Stimulated activated naive B cell treated with anti-CD40 and anti-IgM and Interleukin-4, amounts not matched to agents 10 μg/mL and 1 μg/mL and 100 μg/mL, for 72 hours (primary cell): ENCODE measurements at regions not wholly inside any gene's neighbourhood (a gene's known extent, or its start where the extent isn't known, plus 50 kb on each side); places are given as distances from the start of the nearest gene placed in this dataset.

Experiments
- ATAC-seq, 2 donors: fragments of 150-1000 bp; cut with Tn5 transposase; replicated peaks; 2 replicates each; pipeline ENCODE4 v1.10.0; 2021; ENCODE audit warnings: moderate library complexity in 1 of 2
- DNase-seq: peaks from one replicate; pipeline ENCODE4 v3.0.0; 2021
- H3K27ac Mint-ChIP-seq: one replicate; pipeline ENCODE4 v1.8.0; 2022; ENCODE audit warnings: mild to moderate bottlenecking, mixed read lengths
- H3K27me3 Mint-ChIP-seq, 2 donors: one replicate each; pipeline ENCODE4 v1.8.0; 2022; ENCODE audit warnings: mixed read lengths in 2 of 2
- H3K36me3 Mint-ChIP-seq, 2 donors: one replicate each; pipeline ENCODE4 v1.8.0; 2022; ENCODE audit warnings: mixed read lengths in 2 of 2, mild to moderate bottlenecking in 1 of 2
- H3K4me1 Mint-ChIP-seq, 2 donors: one replicate each; pipeline ENCODE4 v1.8.0; 2022; ENCODE audit warnings: mixed read lengths in 2 of 2, mild to moderate bottlenecking in 1 of 2
- H3K4me3 Mint-ChIP-seq, 2 donors: one replicate each; pipeline ENCODE4 v1.8.0; 2022; ENCODE audit warnings: mild to moderate bottlenecking in 2 of 2, mixed read lengths in 2 of 2, moderate library complexity in 1 of 2
- H3K9me3 Mint-ChIP-seq, 2 donors: one replicate each; pipeline ENCODE4 v1.8.0; 2022; ENCODE audit warnings: mixed read lengths in 2 of 2, mild to moderate bottlenecking in 1 of 2

GRCh38 chr16:9249534-9249933, 158.1 kb downstream of the HAPSTR1 start:
- Mint-ChIP-seq H3K27me3 (peaks cover 32 to 33% of the 10 kb centered on the region in 2 donors), H3K4me3 (no peak overlapping the region), H3K9me3 (no peaks in the 10 kb centered on the region), H3K27ac (no peak overlapping the region), H3K36me3 (no peaks in the 10 kb centered on the region), H3K4me1 (no peaks in the 10 kb centered on the region)
- DNase-seq: no peak
- ATAC-seq: no peak

- peaks cover 40 to 43% of the 10 kb centered on the region in 2 donors for H3K27me3 Mint-ChIP-seq
- no peaks in the 10 kb centered on the region for H3K36me3 Mint-ChIP-seq
- no peak overlapping the region for H3K4me3 Mint-ChIP-seq
- H3K9me3 Mint-ChIP-seq: peaks cover 0 to 4% of the 10 kb centered on the region in 2 donors
- no peak overlapping the region for H3K27ac Mint-ChIP-seq
- DNase-seq: no peak
- no peak for ATAC-seq
- no peaks in the 10 kb centered on the region for H3K4me1 Mint-ChIP-seq
Observed at GRCh38 chr16:9251026-9251425, 159.6 kb downstream of the HAPSTR1 start.

GRCh38 chr16:9254863-9255262, 163.4 kb downstream of the HAPSTR1 start:
- Mint-ChIP-seq H3K27me3 (peaks cover 49 to 56% of the 10 kb centered on the region in 2 donors), H3K27ac (no peak overlapping the region), H3K4me1 (peaks cover 0 to 2% of the 10 kb centered on the region in 2 donors), H3K36me3 (no peaks in the 10 kb centered on the region), H3K4me3 (no peak overlapping the region), H3K9me3 (peaks cover 0 to 4% of the 10 kb centered on the region in 2 donors)
- ATAC-seq: no peak
- DNase-seq: no peak

- Mint-ChIP-seq H3K4me1 (peaks cover 0 to 2% of the 10 kb centered on the region in 2 donors), H3K9me3 (peaks cover 0 to 4% of the 10 kb centered on the region in 2 donors), H3K36me3 (no peaks in the 10 kb centered on the region), H3K27ac (no peak overlapping the region), H3K27me3 (peaks cover 52% of the 10 kb centered on the region in 2 donors), H3K4me3 (no peak overlapping the region)
- DNase-seq (peak; percentile 11), ATAC-seq (peak; percentile 53 to 65)
Observed at GRCh38 chr16:9256196-9256595, 164.8 kb downstream of the HAPSTR1 start.

- ATAC-seq (no peak), DNase-seq (no peak)
- H3K4me3 Mint-ChIP-seq: no peak overlapping the region
- H3K4me1 Mint-ChIP-seq: peaks cover 0 to 2% of the 10 kb centered on the region in 2 donors
- H3K36me3 Mint-ChIP-seq: no peaks in the 10 kb centered on the region
- peaks cover 35 to 38% of the 10 kb centered on the region in 2 donors for H3K27me3 Mint-ChIP-seq
- no peak overlapping the region for H3K27ac Mint-ChIP-seq
- H3K9me3 Mint-ChIP-seq: peaks cover 0 to 4% of the 10 kb centered on the region in 2 donors
Observed at GRCh38 chr16:9257843-9258242, 166.4 kb downstream of the HAPSTR1 start.

GRCh38 chr16:9258423-9259051, 167.1 kb downstream of the HAPSTR1 start:
- peak; percentile 23 for DNase-seq
- no peaks in the 10 kb centered on the region for H3K36me3 Mint-ChIP-seq
- peak; percentile 62 to 76 for ATAC-seq
- H3K9me3 Mint-ChIP-seq: peaks cover 0 to 4% of the 10 kb centered on the region in 2 donors
- peaks cover 0 to 2% of the 10 kb centered on the region in 2 donors for H3K4me1 Mint-ChIP-seq
- no peak overlapping the region for H3K4me3 Mint-ChIP-seq
- no peak overlapping the region for H3K27ac Mint-ChIP-seq
- H3K27me3 Mint-ChIP-seq: peaks cover 34 to 35% of the 10 kb centered on the region in 2 donors

GRCh38 chr16:9259914-9260608, 168.6 kb downstream of the HAPSTR1 start:
- Mint-ChIP-seq H3K4me1 (peaks cover 0 to 2% of the 10 kb centered on the region in 2 donors), H3K27me3 (peaks cover 24 to 33% of the 10 kb centered on the region in 2 donors), H3K9me3 (peaks cover 0 to under 1% of the 10 kb centered on the region in 2 donors), H3K4me3 (no peak overlapping the region), H3K36me3 (no peaks in the 10 kb centered on the region), H3K27ac (no peak overlapping the region)
- ATAC-seq: no peak
- DNase-seq: no peak

GRCh38 chr16:9260666-9261065, 169.2 kb downstream of the HAPSTR1 start:
- no peak overlapping the region for H3K27ac Mint-ChIP-seq

GRCh38 chr16:9261376-9261775, 169.9 kb downstream of the HAPSTR1 start:
- Mint-ChIP-seq H3K9me3 (no peaks in the 10 kb centered on the region), H3K27ac (no peak overlapping the region), H3K4me1 (peaks cover 0 to 2% of the 10 kb centered on the region in 2 donors), H3K4me3 (no peak overlapping the region), H3K27me3 (peaks cover 26 to 30% of the 10 kb centered on the region in 2 donors), H3K36me3 (no peaks in the 10 kb centered on the region)
- DNase-seq: no peak
- no peak for ATAC-seq

More at GRCh38 chr16:9260666-9261065, 169.2 kb downstream of the HAPSTR1 start:
- no peak for ATAC-seq
- H3K4me3 Mint-ChIP-seq: no peak overlapping the region
- H3K36me3 Mint-ChIP-seq: no peaks in the 10 kb centered on the region
- no peaks in the 10 kb centered on the region for H3K9me3 Mint-ChIP-seq
- peaks cover 24 to 29% of the 10 kb centered on the region in 2 donors for H3K27me3 Mint-ChIP-seq
- peaks cover 0 to 2% of the 10 kb centered on the region in 2 donors for H3K4me1 Mint-ChIP-seq
- no peak for DNase-seq

- Mint-ChIP-seq H3K27me3 (peaks cover 27 to 34% of the 10 kb centered on the region in 2 donors), H3K4me3 (no peak overlapping the region), H3K27ac (no peak overlapping the region), H3K36me3 (no peaks in the 10 kb centered on the region), H3K4me1 (peaks cover 0 to 2% of the 10 kb centered on the region in 2 donors), H3K9me3 (no peaks in the 10 kb centered on the region)
- DNase-seq (no peak), ATAC-seq (no peak)
Observed at GRCh38 chr16:9262941-9263715, 171.7 kb downstream of the HAPSTR1 start.

- Mint-ChIP-seq H3K9me3 (no peaks in the 10 kb centered on the region), H3K4me3 (no peak overlapping the region), H3K27me3 (peaks cover 27 to 34% of the 10 kb centered on the region in 2 donors), H3K4me1 (no peaks in the 10 kb centered on the region), H3K36me3 (no peaks in the 10 kb centered on the region), H3K27ac (no peak overlapping the region)
- DNase-seq: no peak
- no peak for ATAC-seq
Observed at GRCh38 chr16:9264067-9264466, 172.6 kb downstream of the HAPSTR1 start.

GRCh38 chr16:9268446-9268845, 177.0 kb downstream of the HAPSTR1 start:
- H3K36me3 Mint-ChIP-seq: peaks cover 0 to 1% of the 10 kb centered on the region in 2 donors
- no peaks in the 10 kb centered on the region for H3K4me1 Mint-ChIP-seq
- H3K27ac Mint-ChIP-seq: no peak overlapping the region
- H3K27me3 Mint-ChIP-seq: peaks cover 32 to 34% of the 10 kb centered on the region in 2 donors
- no peak for DNase-seq
- peaks cover 5 to 6% of the 10 kb centered on the region in 2 donors for H3K9me3 Mint-ChIP-seq
- ATAC-seq: no peak
- H3K4me3 Mint-ChIP-seq: no peak overlapping the region

- no peak for DNase-seq
- Mint-ChIP-seq H3K27me3 (peaks cover 26 to 28% of the 10 kb centered on the region in 2 donors), H3K9me3 (peaks cover 5 to 6% of the 10 kb centered on the region in 2 donors), H3K36me3 (peaks cover 0 to 1% of the 10 kb centered on the region in 2 donors), H3K4me1 (no peaks in the 10 kb centered on the region), H3K4me3 (no peak overlapping the region), H3K27ac (no peak overlapping the region)
- no peak for ATAC-seq
Observed at GRCh38 chr16:9270424-9270823, 179.0 kb downstream of the HAPSTR1 start.

- no peak overlapping the region for H3K4me3 Mint-ChIP-seq
- H3K9me3 Mint-ChIP-seq: peaks cover 5 to 6% of the 10 kb centered on the region in 2 donors
- no peak for DNase-seq
- peaks cover 22 to 23% of the 10 kb centered on the region in 2 donors for H3K27me3 Mint-ChIP-seq
- peaks cover 0 to 1% of the 10 kb centered on the region in 2 donors for H3K36me3 Mint-ChIP-seq
- no peak overlapping the region for H3K27ac Mint-ChIP-seq
- no peak for ATAC-seq
- H3K4me1 Mint-ChIP-seq: no peaks in the 10 kb centered on the region
Observed at GRCh38 chr16:9270941-9271340, 179.5 kb downstream of the HAPSTR1 start.
